Smooth muscle cell (in vitro differentiated cells): ENCODE measurements at regions not wholly inside any gene's neighbourhood (a gene's known extent, or its start where the extent isn't known, plus 50 kb on each side); places are given as distances from the start of the nearest gene placed in this dataset.

ENCODE experiments used
- DNase-seq: peaks from one replicate; lab custom pipeline; 2025; ENCODE audit not compliant: unreplicated experiment; lab: John Stamatoyannopoulos, UW
- H2AFZ ChIP-seq: fragments of 200-600 bp; sonication (generic); 2 replicates; pipeline ENCODE4 v1.6.0; 2016; ENCODE audit warnings: antibody characterized with exemption, low read depth, mild to moderate bottlenecking
- H3F3A ChIP-seq: fragments of 200-600 bp; sonication (generic); 2 replicates; pipeline ENCODE4 v1.6.0; 2017; ENCODE audit warnings: antibody characterized with exemption, low read depth
- H3K27ac ChIP-seq: fragments of 200-600 bp; sonication (generic); 2 replicates; pipeline ENCODE4 v1.5.1; 2016; ENCODE audit warnings: low read depth, mild to moderate bottlenecking
- H3K27me3 ChIP-seq: fragments of 200-600 bp; sonication (generic); 2 replicates; pipeline ENCODE4 v1.6.1; 2016; ENCODE audit warnings: low read depth, mild to moderate bottlenecking
- H3K36me3 ChIP-seq: fragments of 200-600 bp; sonication (generic); 2 replicates; pipeline ENCODE4 v1.5.1; 2016; ENCODE audit warnings: low read depth
- H3K4me1 ChIP-seq: fragments of 200-600 bp; sonication (generic); 2 replicates; pipeline ENCODE4 v1.5.1; 2016; ENCODE audit warnings: low read depth
- H3K4me2 ChIP-seq: fragments of 200-600 bp; sonication (generic); 2 replicates; pipeline ENCODE4 v1.6.0; 2016; ENCODE audit warnings: mild to moderate bottlenecking
- H3K4me3 ChIP-seq: fragments of 200-600 bp; sonication (generic); 2 replicates; pipeline ENCODE4 v1.5.1; 2016; ENCODE audit warnings: mild to moderate bottlenecking
- H3K79me2 ChIP-seq: fragments of 200-600 bp; sonication (generic); 2 replicates; pipeline ENCODE4 v1.6.0; 2016; ENCODE audit warnings: low read depth, mild to moderate bottlenecking
- H3K9ac ChIP-seq: fragments of 200-600 bp; sonication (generic); 2 replicates; pipeline ENCODE4 v1.6.0; 2016; ENCODE audit warnings: low read depth
- H3K9me3 ChIP-seq: fragments of 200-600 bp; sonication (generic); replicated peaks from 2 replicates; pipeline ENCODE4 v1.5.1; 2016; ENCODE audit warnings: low read depth
- H4K20me1 ChIP-seq: fragments of 200-600 bp; sonication (generic); 2 replicates; pipeline ENCODE4 v1.6.0; 2016; ENCODE audit warnings: low read depth
- WGBS: methylation state at CpG from one replicate; pipeline ENCODE4 v1.1.7; 2016; ENCODE audit warnings: low lambda C conversion rate; 5-methylcytosine and 5-hydroxymethylcytosine counted together
- TF ChIP-seq, protein P1 (sequence below): fragments of 200-600 bp; sonication (generic); IDR thresholded peaks from 2 replicates; pipeline ENCODE4 v1.5.1; 2017; ENCODE audit warnings: borderline replicate concordance, mild to moderate bottlenecking, antibody characterized with exemption; ENCODE audit not compliant: insufficient read depth, poor library complexity, severe bottlenecking

GRCh38 chr13:106115081-106115480 is 420.4 kb downstream of the EFNB2 start:
- no peaks in the 10 kb centered on the region for H3K9me3 ChIP-seq
- H3F3A ChIP-seq = no peaks in the 10 kb centered on the region
- WGBS = 46% methylated on average over 2 of the region's 2 CpGs
- peak overlapping the region; percentile 18 for H3K4me2 ChIP-seq
- TF ChIP-seq, protein P1, sequence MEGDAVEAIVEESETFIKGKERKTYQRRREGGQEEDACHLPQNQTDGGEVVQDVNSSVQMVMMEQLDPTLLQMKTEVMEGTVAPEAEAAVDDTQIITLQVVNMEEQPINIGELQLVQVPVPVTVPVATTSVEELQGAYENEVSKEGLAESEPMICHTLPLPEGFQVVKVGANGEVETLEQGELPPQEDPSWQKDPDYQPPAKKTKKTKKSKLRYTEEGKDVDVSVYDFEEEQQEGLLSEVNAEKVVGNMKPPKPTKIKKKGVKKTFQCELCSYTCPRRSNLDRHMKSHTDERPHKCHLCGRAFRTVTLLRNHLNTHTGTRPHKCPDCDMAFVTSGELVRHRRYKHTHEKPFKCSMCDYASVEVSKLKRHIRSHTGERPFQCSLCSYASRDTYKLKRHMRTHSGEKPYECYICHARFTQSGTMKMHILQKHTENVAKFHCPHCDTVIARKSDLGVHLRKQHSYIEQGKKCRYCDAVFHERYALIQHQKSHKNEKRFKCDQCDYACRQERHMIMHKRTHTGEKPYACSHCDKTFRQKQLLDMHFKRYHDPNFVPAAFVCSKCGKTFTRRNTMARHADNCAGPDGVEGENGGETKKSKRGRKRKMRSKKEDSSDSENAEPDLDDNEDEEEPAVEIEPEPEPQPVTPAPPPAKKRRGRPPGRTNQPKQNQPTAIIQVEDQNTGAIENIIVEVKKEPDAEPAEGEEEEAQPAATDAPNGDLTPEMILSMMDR = no peak
- H3K79me2 ChIP-seq = no peaks in the 10 kb centered on the region
- no peak overlapping the region for H3K4me3 ChIP-seq
- no peaks in the 10 kb centered on the region for H3K27me3 ChIP-seq
- H4K20me1 ChIP-seq = no peaks in the 10 kb centered on the region
- H3K36me3 ChIP-seq = no peaks in the 10 kb centered on the region
- no peak overlapping the region for H3K9ac ChIP-seq
- no peak for DNase-seq
- peak overlapping the region; percentile 36 for H2AFZ ChIP-seq
- H3K27ac ChIP-seq = peak overlapping the region; percentile 28
- peaks cover 30% of the 10 kb centered on the region for H3K4me1 ChIP-seq

DNA sequence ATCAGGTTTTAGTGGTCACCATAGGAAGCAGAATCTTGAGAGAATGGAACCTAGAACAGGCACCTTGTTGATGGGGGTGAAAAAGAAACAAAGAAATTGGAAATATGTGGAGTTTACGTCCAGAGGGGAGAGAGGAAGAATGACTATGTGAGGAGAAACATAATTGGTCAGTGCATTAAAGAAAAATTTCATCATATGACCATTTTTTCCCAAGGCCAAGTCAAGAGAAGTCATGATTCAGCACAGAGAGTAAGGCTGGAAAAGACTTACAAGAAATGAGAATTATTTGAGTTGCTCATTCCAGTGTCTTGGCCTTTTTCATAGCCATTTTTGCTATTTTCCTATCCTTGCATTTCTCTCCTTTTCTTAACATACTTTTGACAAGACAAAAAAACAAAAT is 421.7 kb downstream of the EFNB2 start:
- no peaks in the 10 kb centered on the region for H3F3A ChIP-seq
- peaks cover 22% of the 10 kb centered on the region for H3K4me1 ChIP-seq
- H3K4me3 ChIP-seq = no peak overlapping the region
- H3K36me3 ChIP-seq = no peaks in the 10 kb centered on the region
- no peak overlapping the region for H3K27ac ChIP-seq
- no peaks in the 10 kb centered on the region for H3K27me3 ChIP-seq
- no peak overlapping the region for H3K9ac ChIP-seq
- no peak for DNase-seq
- no peak overlapping the region for H3K4me2 ChIP-seq
- TF ChIP-seq, protein P1 = no peak
- no peaks in the 10 kb centered on the region for H3K9me3 ChIP-seq
- no peaks in the 10 kb centered on the region for H3K79me2 ChIP-seq
- H2AFZ ChIP-seq = no peak overlapping the region
- 87% methylated on average over 1 of the region's 1 CpG for WGBS
- H4K20me1 ChIP-seq = no peaks in the 10 kb centered on the region

DNA sequence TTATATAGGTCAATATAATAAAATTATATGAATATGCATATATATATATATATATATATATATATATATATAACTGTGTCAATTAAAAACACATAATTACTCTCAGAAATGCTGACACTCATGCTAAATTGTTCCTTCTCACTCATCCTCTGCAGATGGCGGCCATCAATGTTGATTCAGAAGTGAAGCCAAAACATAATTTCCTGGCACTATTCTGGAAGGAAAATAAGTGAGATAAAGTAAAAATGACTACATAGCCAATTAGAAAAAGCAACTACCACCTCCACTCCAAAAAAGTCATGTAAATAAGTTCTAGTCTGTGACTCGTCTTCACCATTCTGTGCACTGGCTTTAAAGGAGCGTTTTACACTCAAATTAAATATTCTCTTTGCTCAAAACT is 423.3 kb downstream of the EFNB2 start:
- Histone ChIP-seq H3K9me3 (no peaks in the 10 kb centered on the region), H2AFZ (no peak overlapping the region)

More for the DNA sequence above, 423.3 kb downstream of the EFNB2 start:
- Histone ChIP-seq H3K27me3 (no peaks in the 10 kb centered on the region), H3K4me3 (no peak overlapping the region), H3K79me2 (no peaks in the 10 kb centered on the region), H3K4me1 (peaks cover 6% of the 10 kb centered on the region), H3K4me2 (no peak overlapping the region), H3K36me3 (no peaks in the 10 kb centered on the region), H3K27ac (no peak overlapping the region), H3K9ac (no peak overlapping the region), H3F3A (no peaks in the 10 kb centered on the region), H4K20me1 (no peaks in the 10 kb centered on the region)
- no peak for DNase-seq
- WGBS = 94% methylated on average over 3 of the region's 3 CpGs
- TF ChIP-seq, protein P1 = no peak
